ENCODE measurements at regions not wholly inside any gene's neighbourhood (a gene's known extent, or its start where the extent isn't known, plus 50 kb on each side); places are given as distances from the start of the nearest gene placed in this dataset.
"Not testable (repeated sequence)": the region's sequence is repeated elsewhere in the genome, so short reads cannot be mapped to it uniquely, and the experiment has no call there.

DNA sequence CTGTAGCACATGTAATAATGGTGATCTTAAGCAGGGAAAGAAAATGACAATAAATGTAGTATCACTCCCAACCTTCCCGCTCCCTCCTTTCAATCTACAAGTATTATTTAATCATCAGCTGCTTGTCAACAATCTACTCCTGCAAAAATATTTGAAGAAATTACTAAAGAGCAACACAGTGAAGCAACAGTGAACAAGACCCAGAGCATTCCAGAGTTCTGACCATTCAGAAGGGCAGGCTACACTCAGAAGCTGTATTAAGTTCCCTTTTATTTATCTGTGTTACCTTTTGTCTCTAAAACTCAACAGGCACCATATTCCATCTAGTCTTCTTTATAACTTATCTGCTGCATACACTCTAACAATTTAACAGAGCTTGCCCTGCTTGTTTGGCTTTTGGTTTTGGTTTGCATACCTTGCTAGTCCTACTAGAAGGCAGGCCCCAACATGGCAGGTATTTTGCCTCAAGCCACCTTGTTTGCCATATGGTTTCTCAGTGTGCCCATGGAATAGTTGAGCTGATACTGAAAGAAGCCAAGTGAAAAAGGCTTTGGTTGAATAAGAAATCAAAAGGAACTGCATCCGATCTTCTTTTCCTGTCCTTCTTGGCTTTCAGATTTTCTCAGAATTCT lies 253.9 kb downstream of the CEMIP2 start:
- Mint-ChIP-seq H3K27me3 (peaks cover 7% of the 10 kb centered on the region), H3K4me3 (no peak overlapping the region), H3K4me1 (no peaks in the 10 kb centered on the region), H3K36me3 (no peaks in the 10 kb centered on the region), H3K27ac (no peak overlapping the region), H3K9me3 (peaks cover 3% of the 10 kb centered on the region)
- DNase-seq (ENCODE audit: low spot score in 2 of 2) = no peak
- ATAC-seq (ENCODE audit: low read depth) = no peak

DNA sequence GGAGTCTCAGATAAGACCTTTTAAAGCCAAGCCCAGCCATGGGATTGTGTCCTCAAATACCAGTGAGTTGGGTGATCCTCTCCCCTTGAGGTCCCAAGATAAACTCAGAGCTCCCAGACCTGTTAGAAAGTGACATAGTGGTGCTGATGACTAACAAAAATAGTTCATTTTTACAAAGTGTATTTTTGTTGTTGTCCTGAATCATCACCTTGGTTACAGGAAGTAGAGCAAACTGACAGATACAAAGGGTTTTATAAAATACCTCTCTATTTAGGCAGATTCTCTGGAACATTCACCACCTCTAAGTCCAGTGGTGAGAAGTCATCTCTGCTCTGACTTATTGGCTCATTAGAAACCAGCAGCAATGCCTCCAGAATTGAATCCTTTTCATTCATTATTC lies 259.3 kb downstream of the CEMIP2 start:
- H3K27me3 Mint-ChIP-seq = peaks cover 3% of the 10 kb centered on the region

DNA sequence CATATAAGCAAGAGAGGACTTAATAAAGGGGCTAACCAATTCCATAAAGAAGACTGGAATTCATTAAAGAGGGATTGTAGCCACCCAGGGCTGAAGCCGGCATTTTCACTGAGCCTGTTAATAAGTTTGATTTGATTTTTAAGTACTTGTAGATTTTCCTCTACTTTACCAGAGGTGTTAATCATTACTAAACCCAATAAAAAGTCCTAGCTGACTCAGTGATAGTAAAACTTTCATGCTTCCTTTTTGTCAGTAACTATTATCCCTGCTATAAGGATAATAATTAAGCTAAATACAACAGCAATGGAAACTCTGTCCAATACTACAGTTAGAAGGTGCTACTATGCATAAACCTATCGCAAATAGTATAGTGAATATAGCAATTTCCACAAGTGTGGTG lies 260.2 kb downstream of the CEMIP2 start:
- H3K9me3 Mint-ChIP-seq; H3K36me3 Mint-ChIP-seq; H3K27ac Mint-ChIP-seq; H3K4me3 Mint-ChIP-seq; H3K27me3 Mint-ChIP-seq; ATAC-seq (ENCODE audit: low read depth); H3K4me1 Mint-ChIP-seq; DNase-seq (ENCODE audit: low spot score in 2 of 2): not testable (repeated sequence)

More for the DNA sequence above, 259.3 kb downstream of the CEMIP2 start:
- no peaks in the 10 kb centered on the region for H3K36me3 Mint-ChIP-seq
- no peak overlapping the region for H3K27ac Mint-ChIP-seq
- DNase-seq (ENCODE audit: low spot score in 2 of 2) (no peak), ATAC-seq (ENCODE audit: low read depth) (no peak)
- no peak overlapping the region for H3K4me3 Mint-ChIP-seq
- peaks cover 2% of the 10 kb centered on the region for H3K9me3 Mint-ChIP-seq
- H3K4me1 Mint-ChIP-seq = no peaks in the 10 kb centered on the region

DNA sequence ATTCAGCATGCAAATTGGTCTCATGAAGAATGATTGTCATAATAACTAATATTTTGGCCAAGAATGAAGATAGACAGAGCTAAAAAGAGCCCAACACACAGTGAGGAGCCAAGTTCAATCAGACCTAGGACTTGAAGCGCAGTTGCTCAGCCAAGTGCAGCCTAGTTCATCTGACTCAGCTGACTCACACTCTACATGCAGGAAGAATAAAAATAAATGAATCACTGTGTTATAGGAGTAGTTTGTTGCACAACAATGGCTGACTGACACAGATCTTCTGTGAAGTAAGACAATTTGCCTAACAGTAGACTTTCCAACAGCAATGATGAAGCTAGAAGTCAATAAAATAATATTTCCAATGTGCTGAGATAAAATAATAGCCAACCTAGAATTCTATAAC lies 261.5 kb downstream of the CEMIP2 start:
- no peak for DNase-seq (ENCODE audit: low spot score in 2 of 2)
- H3K4me1 Mint-ChIP-seq = no peaks in the 10 kb centered on the region
- no peak overlapping the region for H3K4me3 Mint-ChIP-seq
- peaks cover 2% of the 10 kb centered on the region for H3K27me3 Mint-ChIP-seq
- no peak for ATAC-seq (ENCODE audit: low read depth)
- no peaks in the 10 kb centered on the region for H3K36me3 Mint-ChIP-seq
- H3K9me3 Mint-ChIP-seq = peaks cover 4% of the 10 kb centered on the region
- H3K27ac Mint-ChIP-seq = no peak overlapping the region

DNA sequence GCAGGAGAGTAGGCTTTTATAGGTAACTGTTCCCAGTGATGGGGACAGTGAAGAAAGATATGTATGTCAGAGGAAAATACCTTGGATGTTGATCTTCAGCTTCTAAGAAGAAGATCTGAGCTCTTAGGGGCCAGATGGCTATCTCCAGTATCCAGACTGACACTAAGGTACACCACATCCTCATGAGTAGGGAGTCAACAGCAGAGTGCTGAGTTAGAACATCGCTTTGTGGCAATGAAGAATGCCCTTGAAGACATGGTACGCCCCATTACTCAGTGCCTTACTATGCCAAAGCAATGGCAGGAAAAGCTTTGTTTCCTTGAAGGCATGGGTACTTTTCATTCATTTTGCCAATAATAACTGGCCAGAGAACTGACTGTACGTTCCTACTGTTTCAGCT lies 263.7 kb downstream of the CEMIP2 start:
- Mint-ChIP-seq H3K4me1 (no peaks in the 10 kb centered on the region), H3K27me3 (peaks cover 2% of the 10 kb centered on the region), H3K4me3 (no peak overlapping the region), H3K9me3 (peaks cover 9% of the 10 kb centered on the region), H3K27ac (no peak overlapping the region), H3K36me3 (no peaks in the 10 kb centered on the region)
- DNase-seq (ENCODE audit: low spot score in 2 of 2) (no peak), ATAC-seq (ENCODE audit: low read depth) (no peak)

DNA sequence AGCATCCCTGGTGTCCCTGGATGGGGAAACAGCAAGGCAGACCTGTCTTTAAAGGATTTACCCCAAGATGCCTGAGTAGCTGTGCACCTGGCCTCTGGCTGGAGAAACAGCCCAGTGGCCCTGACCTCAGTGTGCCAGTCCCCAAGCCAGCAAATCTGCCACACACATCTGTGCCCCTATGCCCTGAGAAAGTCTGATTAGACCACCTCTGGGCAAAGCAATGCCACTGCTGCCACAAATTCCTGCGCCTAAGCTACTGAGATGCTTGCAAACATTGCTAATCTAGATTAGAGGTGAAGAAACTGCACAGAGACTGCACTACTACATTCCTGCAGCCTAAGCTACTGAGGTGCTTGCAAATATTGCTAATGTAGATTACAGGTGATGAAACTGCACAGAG lies 269.6 kb downstream of the CEMIP2 start:
- Mint-ChIP-seq H3K27ac (no peak overlapping the region), H3K9me3 (peaks cover 11% of the 10 kb centered on the region), H3K36me3 (no peaks in the 10 kb centered on the region), H3K4me3 (no peak overlapping the region), H3K27me3 (peaks cover 2% of the 10 kb centered on the region), H3K4me1 (no peaks in the 10 kb centered on the region)
- DNase-seq (ENCODE audit: low spot score in 2 of 2) (no peak), ATAC-seq (ENCODE audit: low read depth) (no peak)

DNA sequence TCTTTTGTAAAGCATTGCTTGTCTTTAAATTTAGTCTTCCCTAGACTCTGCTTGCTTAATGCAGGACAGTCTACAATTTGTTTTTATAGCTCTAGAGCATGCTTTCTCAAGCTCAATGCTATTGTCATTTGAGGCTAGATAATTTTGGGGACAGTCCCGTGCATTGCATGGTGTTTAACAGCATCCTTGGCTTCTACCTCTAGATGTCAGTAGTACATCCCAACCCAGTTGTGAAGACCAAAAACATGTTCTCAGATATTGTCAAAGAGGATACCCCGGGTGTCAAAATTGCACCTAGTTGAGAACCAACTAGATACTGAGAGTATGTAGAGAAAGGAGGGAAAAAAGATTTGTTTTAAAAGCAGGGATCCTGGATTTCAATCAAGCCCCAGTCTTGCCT lies 277.5 kb downstream of the CEMIP2 start:
- Mint-ChIP-seq H3K27ac (no peak overlapping the region), H3K9me3 (no peaks in the 10 kb centered on the region), H3K36me3 (no peaks in the 10 kb centered on the region), H3K4me3 (no peak overlapping the region), H3K27me3 (peaks cover 11% of the 10 kb centered on the region), H3K4me1 (no peaks in the 10 kb centered on the region)
- DNase-seq (ENCODE audit: low spot score in 2 of 2) (no peak), ATAC-seq (ENCODE audit: low read depth) (no peak)

DNA sequence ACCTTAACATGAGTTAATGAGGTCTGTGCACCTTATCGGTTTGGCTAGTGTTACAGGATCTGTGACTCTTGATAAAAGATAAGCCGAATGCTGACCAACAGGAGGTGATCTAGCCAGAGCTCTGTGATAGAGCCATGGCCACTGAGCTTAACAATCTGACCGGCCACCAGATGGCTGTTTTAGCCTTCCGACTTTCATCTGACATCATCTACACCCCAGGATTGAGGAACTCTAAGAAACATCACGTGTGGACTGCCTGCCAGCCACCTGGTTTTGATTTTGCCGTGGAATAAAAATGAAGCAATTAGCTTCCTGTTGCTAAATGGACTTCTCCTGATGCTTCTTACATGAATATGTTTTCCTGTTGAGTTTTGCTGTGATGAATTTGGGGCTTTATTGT lies 281.3 kb downstream of the CEMIP2 start:
- H3K4me1 Mint-ChIP-seq = no peaks in the 10 kb centered on the region
- no peak overlapping the region for H3K4me3 Mint-ChIP-seq
- H3K27me3 Mint-ChIP-seq = peaks cover 13% of the 10 kb centered on the region
- H3K9me3 Mint-ChIP-seq = no peaks in the 10 kb centered on the region
- H3K36me3 Mint-ChIP-seq = no peaks in the 10 kb centered on the region
- no peak for DNase-seq (ENCODE audit: low spot score in 2 of 2)
- ATAC-seq (ENCODE audit: low read depth) = no peak
- no peak overlapping the region for H3K27ac Mint-ChIP-seq

DNA sequence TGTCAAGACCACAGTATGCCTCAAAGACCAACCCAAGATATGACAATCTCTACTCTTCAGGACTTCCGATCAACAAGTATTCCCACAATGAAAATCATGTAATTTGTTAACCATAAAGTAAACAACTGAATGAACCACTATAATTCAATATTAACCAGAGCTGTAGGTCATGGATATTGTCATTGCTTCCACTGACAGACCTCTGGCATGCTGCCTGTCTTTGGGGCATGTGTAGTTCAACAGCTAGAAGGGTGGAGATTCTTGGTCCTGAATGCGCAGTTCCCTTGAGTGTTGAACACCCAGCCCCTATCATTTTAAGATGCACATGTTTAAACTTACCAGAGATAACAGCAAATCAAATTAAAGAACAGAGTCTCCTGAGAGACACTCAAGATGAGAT lies 283.0 kb downstream of the CEMIP2 start:
- DNase-seq (ENCODE audit: low spot score in 2 of 2) = no peak
- no peaks in the 10 kb centered on the region for H3K9me3 Mint-ChIP-seq
- no peak overlapping the region for H3K27ac Mint-ChIP-seq
- H3K27me3 Mint-ChIP-seq = peaks cover 9% of the 10 kb centered on the region
- H3K36me3 Mint-ChIP-seq = no peaks in the 10 kb centered on the region
- no peaks in the 10 kb centered on the region for H3K4me1 Mint-ChIP-seq
- H3K4me3 Mint-ChIP-seq = no peak overlapping the region
- ATAC-seq (ENCODE audit: low read depth) = no peak

DNA sequence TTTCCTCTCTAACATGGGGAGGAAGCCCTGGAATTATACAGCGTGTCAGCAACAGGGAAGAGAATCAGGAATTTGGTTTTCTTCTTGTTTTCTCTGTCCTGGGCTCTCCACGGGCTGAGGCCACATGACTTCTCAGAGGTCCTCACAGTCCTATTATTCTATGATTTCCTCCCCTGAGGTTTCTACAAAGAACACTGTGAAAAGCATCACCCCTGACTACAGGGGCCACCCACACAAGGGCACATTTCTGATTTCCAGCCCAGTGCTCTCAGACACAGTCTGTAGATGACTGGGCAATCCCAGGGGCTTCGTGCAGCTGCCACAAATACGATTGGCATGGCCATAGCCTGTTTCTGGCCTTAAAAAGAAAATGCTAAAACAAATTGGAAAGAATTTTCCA lies 284.9 kb downstream of the CEMIP2 start:
- DNase-seq (ENCODE audit: low spot score in 2 of 2) (no peak), ATAC-seq (ENCODE audit: low read depth) (no peak)
- Mint-ChIP-seq H3K4me1 (no peaks in the 10 kb centered on the region), H3K27ac (no peak overlapping the region), H3K27me3 (peaks cover 7% of the 10 kb centered on the region), H3K4me3 (no peak overlapping the region), H3K36me3 (no peaks in the 10 kb centered on the region), H3K9me3 (no peaks in the 10 kb centered on the region)

DNA sequence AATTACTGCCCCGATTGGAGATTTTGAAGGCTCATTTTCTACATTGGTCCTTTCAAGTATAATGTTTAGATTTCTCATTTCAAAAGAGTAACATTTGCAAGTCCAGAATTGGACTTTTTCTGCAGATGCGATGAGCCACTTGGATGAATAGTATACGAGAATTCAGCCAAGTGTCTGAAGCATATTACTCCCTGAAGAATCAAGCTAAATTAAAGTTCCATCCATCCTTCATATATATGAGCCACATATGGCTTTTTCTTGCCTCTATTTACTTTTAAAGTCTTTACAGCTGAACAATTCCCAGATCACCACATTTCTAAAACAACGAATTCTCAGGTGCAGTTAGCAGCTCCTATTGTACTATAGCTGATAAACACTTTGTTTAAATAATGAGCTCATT lies 288.7 kb downstream of the CEMIP2 start:
- no peak overlapping the region for H3K4me3 Mint-ChIP-seq
- DNase-seq (ENCODE audit: low spot score in 2 of 2) (no peak), ATAC-seq (ENCODE audit: low read depth) (no peak)
- no peak overlapping the region for H3K27ac Mint-ChIP-seq
- no peaks in the 10 kb centered on the region for H3K36me3 Mint-ChIP-seq
- H3K4me1 Mint-ChIP-seq = no peaks in the 10 kb centered on the region
- no peaks in the 10 kb centered on the region for H3K27me3 Mint-ChIP-seq
- no peaks in the 10 kb centered on the region for H3K9me3 Mint-ChIP-seq

DNA sequence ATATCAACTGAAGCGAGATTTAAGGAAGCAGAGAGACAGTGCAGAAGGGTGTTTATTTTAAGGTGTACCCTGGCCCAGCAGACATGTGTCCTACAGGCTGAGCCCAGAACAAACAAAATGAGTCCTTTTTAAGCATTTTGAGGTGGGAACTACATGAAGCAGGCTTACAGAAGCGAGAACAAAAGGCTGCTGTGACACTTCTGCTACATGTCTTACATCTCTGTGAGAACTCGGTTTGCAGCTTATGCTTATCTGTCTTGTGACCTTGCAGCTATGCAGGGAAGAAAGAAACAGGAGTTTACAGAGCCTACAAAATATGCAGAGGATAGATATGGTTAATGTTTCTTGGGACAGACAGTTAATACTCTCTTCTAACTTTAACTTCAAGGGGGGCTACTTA lies 295.9 kb downstream of the CEMIP2 start:
- Mint-ChIP-seq H3K36me3 (no peaks in the 10 kb centered on the region), H3K4me1 (no peaks in the 10 kb centered on the region), H3K27me3 (peaks cover 4% of the 10 kb centered on the region), H3K4me3 (no peak overlapping the region), H3K9me3 (peaks cover 2% of the 10 kb centered on the region), H3K27ac (no peak overlapping the region)
- ATAC-seq (ENCODE audit: low read depth) = no peak
- no peak for DNase-seq (ENCODE audit: low spot score in 2 of 2)

DNA sequence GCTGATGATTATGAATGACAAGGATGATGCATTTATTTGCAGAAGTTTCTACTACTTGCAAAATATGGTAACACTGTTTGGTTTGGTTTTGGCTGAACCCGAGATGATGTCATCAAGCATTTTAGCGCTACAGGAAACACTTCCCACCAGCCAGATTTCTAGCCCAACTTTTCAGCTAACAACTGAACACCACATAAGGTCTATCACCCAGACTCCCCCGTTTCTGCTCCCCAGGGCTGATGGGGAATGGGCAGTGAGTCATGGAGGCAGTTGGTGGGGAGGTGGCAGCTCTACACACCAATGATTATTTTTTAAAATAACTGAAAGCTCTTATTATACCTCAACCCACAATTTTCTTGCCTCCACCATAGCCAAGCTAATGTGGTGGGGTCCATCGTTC lies 302.9 kb downstream of the CEMIP2 start:
- ATAC-seq (ENCODE audit: low read depth) (no peak), DNase-seq (ENCODE audit: low spot score in 2 of 2) (no peak)
- H3K27ac Mint-ChIP-seq = no peak overlapping the region
- H3K36me3 Mint-ChIP-seq = no peaks in the 10 kb centered on the region
- H3K27me3 Mint-ChIP-seq = no peaks in the 10 kb centered on the region
- no peaks in the 10 kb centered on the region for H3K4me1 Mint-ChIP-seq
- no peaks in the 10 kb centered on the region for H3K9me3 Mint-ChIP-seq
- no peak overlapping the region for H3K4me3 Mint-ChIP-seq

DNA sequence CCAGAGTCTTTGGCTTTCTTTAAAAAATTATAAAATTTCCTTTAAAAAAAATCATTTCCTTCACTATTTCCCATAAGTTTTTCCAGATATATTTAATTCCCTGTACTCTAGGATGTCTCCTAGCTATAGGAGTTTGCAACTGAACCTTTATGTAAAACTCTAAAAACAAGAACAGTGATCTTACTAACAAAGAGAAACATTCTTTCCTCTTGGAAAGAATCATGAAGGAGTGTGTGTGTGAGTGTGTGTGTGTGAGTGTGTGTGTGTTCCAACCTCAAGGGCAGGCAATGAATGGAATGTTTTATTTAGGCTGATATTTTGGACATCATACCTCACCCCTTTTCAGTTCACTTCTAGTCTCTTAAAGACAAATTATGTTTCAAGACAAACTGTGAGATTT lies 309.2 kb downstream of the CEMIP2 start:
- DNase-seq (ENCODE audit: low spot score in 2 of 2) = no peak
- H3K9me3 Mint-ChIP-seq = no peaks in the 10 kb centered on the region
- H3K4me1 Mint-ChIP-seq = no peaks in the 10 kb centered on the region
- H3K4me3 Mint-ChIP-seq = no peak overlapping the region
- peaks cover 1% of the 10 kb centered on the region for H3K27me3 Mint-ChIP-seq
- H3K36me3 Mint-ChIP-seq = no peaks in the 10 kb centered on the region
- no peak overlapping the region for H3K27ac Mint-ChIP-seq
- no peak for ATAC-seq (ENCODE audit: low read depth)

DNA sequence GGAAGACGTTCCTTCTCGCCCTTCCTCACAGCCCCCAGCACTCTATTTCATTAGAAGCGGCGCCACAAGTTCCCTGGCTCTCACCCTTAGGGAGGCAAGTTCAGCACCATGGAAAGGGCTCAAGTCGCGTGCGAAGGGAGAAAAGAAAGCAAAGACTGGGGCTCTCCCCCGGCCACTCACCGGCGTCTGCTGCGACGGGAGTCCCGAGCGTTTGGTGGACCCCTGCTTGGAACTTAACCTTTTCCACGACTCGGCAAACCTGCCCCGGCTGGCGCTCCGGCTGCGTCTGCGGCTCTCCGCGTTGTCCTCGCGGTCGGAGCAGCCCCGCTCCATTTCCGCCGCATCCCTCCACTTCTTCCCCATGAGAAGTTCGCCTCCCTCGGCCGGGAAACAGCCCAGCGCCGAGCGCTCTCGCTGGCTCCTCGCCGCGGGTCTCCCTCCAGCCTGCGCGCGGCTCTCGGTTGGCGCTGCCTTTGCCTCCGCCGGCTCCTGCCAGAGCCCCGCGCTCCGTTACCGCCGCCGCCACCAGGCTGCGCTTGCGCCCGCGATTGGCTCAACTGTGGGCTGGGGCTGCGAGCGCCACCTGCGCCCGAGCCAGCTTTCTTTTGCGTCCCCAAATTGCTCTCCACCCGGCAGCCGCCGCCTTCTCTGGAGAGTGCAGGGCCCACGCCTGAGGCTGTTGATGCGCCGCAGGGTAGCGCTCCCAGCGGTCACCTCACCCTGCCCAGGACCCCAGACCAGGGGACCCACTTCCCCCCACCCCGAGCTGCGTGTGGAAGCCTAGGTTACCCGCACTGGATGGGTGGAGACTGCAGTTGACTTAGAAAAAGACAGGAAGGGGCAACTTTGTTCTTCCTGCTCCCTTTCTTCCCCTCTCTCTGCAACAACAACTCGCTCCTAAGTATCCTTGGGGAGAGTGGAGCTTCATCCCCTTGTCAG lies 321.6 kb downstream of the CEMIP2 start:
- H3K36me3 Mint-ChIP-seq = no peaks in the 10 kb centered on the region

More for the DNA sequence above, 321.6 kb downstream of the CEMIP2 start:
- no peaks in the 10 kb centered on the region for H3K4me1 Mint-ChIP-seq
- DNase-seq (ENCODE audit: low spot score in 2 of 2) (no peak), ATAC-seq (ENCODE audit: low read depth) (peak; percentile 29)
- H3K27me3 Mint-ChIP-seq = peaks cover 18% of the 10 kb centered on the region
- H3K4me3 Mint-ChIP-seq = peak overlapping the region; percentile 39
- no peak overlapping the region for H3K27ac Mint-ChIP-seq
- H3K9me3 Mint-ChIP-seq = peaks cover 3% of the 10 kb centered on the region

All from memory B cell (primary cell).